IMR-90 (cell line): ENCODE measurements at regions not wholly inside any gene's neighbourhood (a gene's known extent, or its start where the extent isn't known, plus 50 kb on each side); places are given as distances from the start of the nearest gene placed in this dataset.

Source experiments
- ATAC-seq: fragments of 200-7000 bp; cut with Tn5 transposase; 2 replicates; pipeline ENCODE4 v1.9.1; 2020; ENCODE audit warnings: low read depth, mild to moderate bottlenecking, moderate library complexity
- BruUV-seq: library from RNA; stranded (reverse); fragments of 400-500 nt; replicated peaks from 2 replicates; lab custom pipeline; 2021; lab: Mats Ljungman, UMichigan
- CTCF ChIA-PET: fragments of 300-600 bp; formaldehyde crosslinking; extraction: SDS; loops from one replicate; lab custom pipeline; 2021; ENCODE audit warnings: antibody characterized with exemption; lab: Yijun Ruan, JAX
- POLR2A ChIA-PET: fragments of 300-600 bp; sonication (Branson Sonifier 250); formaldehyde crosslinking; loops from one replicate; lab custom pipeline; 2022; ENCODE audit warnings: antibody characterized with exemption; ENCODE audit not compliant: unreplicated experiment; lab: Charles Lee
- DNase-seq: peaks from one replicate; pipeline ENCODE4 v3.0.0; 2013
- H2AFZ ChIP-seq: replicated peaks from 2 replicates; pipeline ENCODE3; 2013; ENCODE audit warnings: low read length, mild to moderate bottlenecking; ENCODE audit not compliant: poor library complexity
- H2AK5ac ChIP-seq: 2 replicates; pipeline ENCODE4 v1.6.1; 2013; ENCODE audit warnings: low read depth, low read length, inconsistent platforms
- H2AK9ac ChIP-seq: replicated peaks from 2 replicates; pipeline ENCODE3; 2013; ENCODE audit warnings: mild to moderate bottlenecking, low read depth, low read length, moderate library complexity; ENCODE audit not compliant: poor library complexity
- H2BK120ac ChIP-seq: 2 replicates; pipeline ENCODE4 v1.6.1; 2013; ENCODE audit warnings: low read depth, low read length, inconsistent platforms
- H2BK15ac ChIP-seq: 3 replicates; pipeline ENCODE4 v1.6.1; 2013; ENCODE audit warnings: low read depth, low read length, inconsistent platforms
- H2BK20ac ChIP-seq: 2 replicates; pipeline ENCODE4 v1.6.1; 2013; ENCODE audit warnings: low read depth, mild to moderate bottlenecking, inconsistent platforms, low read length, moderate library complexity
- H2BK5ac ChIP-seq: 2 replicates; pipeline ENCODE4 v1.6.1; 2013; ENCODE audit warnings: mild to moderate bottlenecking, low read depth, low read length, inconsistent platforms; ENCODE audit not compliant: poor library complexity, severe bottlenecking
- H3K14ac ChIP-seq: replicated peaks from 2 replicates; pipeline ENCODE4 v1.6.1; 2013; ENCODE audit warnings: low read depth, low read length, inconsistent platforms
- H3K18ac ChIP-seq: 2 replicates; pipeline ENCODE4 v1.6.1; 2013; ENCODE audit warnings: low read depth, low read length, control low read depth
- H3K23ac ChIP-seq: 2 replicates; pipeline ENCODE4 v1.6.1; 2013; ENCODE audit warnings: low read depth, low read length, inconsistent platforms
- H3K27ac ChIP-seq: 2 replicates; pipeline ENCODE4 v1.5.1; 2013; ENCODE audit warnings: mild to moderate bottlenecking, control low read depth, low read length; ENCODE audit not compliant: insufficient read depth
- H3K27me3 ChIP-seq: 2 replicates; pipeline ENCODE4 v1.6.1; 2013; ENCODE audit warnings: low read length; ENCODE audit not compliant: control insufficient read depth, insufficient read depth
- H3K36me3 ChIP-seq: 2 replicates; pipeline ENCODE4 v1.6.1; 2013; ENCODE audit warnings: low read length, mixed read lengths; ENCODE audit not compliant: control insufficient read depth, insufficient read depth
- H3K4ac ChIP-seq: 2 replicates; pipeline ENCODE4 v1.6.1; 2013; ENCODE audit warnings: low read depth, low read length, inconsistent platforms
- H3K4me1 ChIP-seq: 2 replicates; pipeline ENCODE4 v1.6.1; 2013; ENCODE audit warnings: low read length, mixed read lengths; ENCODE audit not compliant: control insufficient read depth, insufficient read depth
- H3K4me2 ChIP-seq: 2 replicates; pipeline ENCODE4 v1.6.1; 2013; ENCODE audit warnings: low read depth, mild to moderate bottlenecking, control low read depth, low read length, moderate library complexity
- H3K4me3 ChIP-seq: 2 replicates; pipeline ENCODE4 v1.5.1; 2013; ENCODE audit warnings: low read depth, mild to moderate bottlenecking, control low read depth, low read length, moderate library complexity; ENCODE audit not compliant: insufficient read depth
- H3K56ac ChIP-seq: 2 replicates; pipeline ENCODE4 v1.6.1; 2013; ENCODE audit warnings: low read length, inconsistent platforms; ENCODE audit not compliant: insufficient read depth; ENCODE audit errors: extremely low read depth
- H3K79me1 ChIP-seq, 2 experiments: 2 replicates each; pipeline ENCODE4 v1.6.1; 2013; ENCODE audit warnings: low read length in 2 of 2, inconsistent platforms in 1 of 2, low read depth in 1 of 2
- H3K9ac ChIP-seq: 2 replicates; pipeline ENCODE4 v1.6.1; 2013; ENCODE audit warnings: low read depth, low read length, control low read depth
- H3K9me1 ChIP-seq: 2 replicates; pipeline ENCODE4 v1.6.1; 2013; ENCODE audit warnings: low read length, inconsistent platforms; ENCODE audit not compliant: insufficient read depth
- H3K9me3 ChIP-seq: 2 replicates; pipeline ENCODE4 v1.6.1; 2013; ENCODE audit warnings: low read length; ENCODE audit not compliant: control insufficient read depth, insufficient read depth
- H4K20me1 ChIP-seq: 2 replicates; pipeline ENCODE4 v1.6.1; 2013; ENCODE audit warnings: low read length, inconsistent platforms; ENCODE audit not compliant: insufficient read depth
- H4K5ac ChIP-seq: 2 replicates; pipeline ENCODE4 v1.6.1; 2013; ENCODE audit warnings: mild to moderate bottlenecking, low read depth, low read length, control low read depth
- H4K8ac ChIP-seq, 2 experiments: 2 replicates each; pipeline ENCODE4 v1.6.1; 2013; ENCODE audit warnings: low read depth in 2 of 2, low read length in 2 of 2, control low read depth in 1 of 2, inconsistent platforms in 1 of 2
- H4K91ac ChIP-seq: 2 replicates; pipeline ENCODE4 v1.6.1; 2013; ENCODE audit warnings: low read depth, low read length, inconsistent platforms; ENCODE audit not compliant: insufficient read depth
- BHLHE40 ChIP-seq: fragments of 150-350 bp; IDR thresholded peaks from 2 replicates; pipeline ENCODE4 v1.6.1; 2016; ENCODE audit warnings: mild to moderate bottlenecking, low read depth, low read length
- CEBPB ChIP-seq: IDR thresholded peaks from 2 replicates; pipeline ENCODE4 v1.6.1; 2012; ENCODE audit warnings: low read depth, low read length, improper control_type of control experiment
- CHD1 ChIP-seq: IDR thresholded peaks from 2 replicates; pipeline ENCODE4 v1.6.1; 2012; ENCODE audit warnings: low read depth, low read length, improper control_type of control experiment
- CTCF ChIP-seq: conservative IDR thresholded peaks from 2 replicates; pipeline ENCODE4 v1.5.1; 2012; ENCODE audit warnings: mild to moderate bottlenecking, low read depth, low read length, improper control_type of control experiment
- ELK1 ChIP-seq: fragments of 150-350 bp; IDR thresholded peaks from 2 replicates; pipeline ENCODE4 v1.6.1; 2016; ENCODE audit warnings: low read depth, mild to moderate bottlenecking, low read length, moderate library complexity, borderline replicate concordance
- FOS ChIP-seq: fragments of 150-350 bp; IDR thresholded peaks from 2 replicates; pipeline ENCODE4 v1.6.1; 2016; ENCODE audit warnings: low read depth, low read length
- MAFK ChIP-seq: IDR thresholded peaks from 2 replicates; pipeline ENCODE4 v1.6.1; 2012; ENCODE audit warnings: low read depth, low read length, improper control_type of control experiment
- MAZ ChIP-seq: IDR thresholded peaks from 2 replicates; pipeline ENCODE4 v1.6.1; 2012; ENCODE audit warnings: low read depth, mild to moderate bottlenecking, low read length, improper control_type of control experiment, moderate library complexity, borderline replicate concordance
- MXI1 ChIP-seq: IDR thresholded peaks from 2 replicates; pipeline ENCODE4 v1.6.1; 2012; ENCODE audit warnings: low read depth, mild to moderate bottlenecking, low read length, moderate library complexity, borderline replicate concordance
- POLR2A ChIP-seq: IDR thresholded peaks from 2 replicates; pipeline ENCODE4 v1.6.1; 2012; ENCODE audit warnings: mild to moderate bottlenecking, low read depth, low read length
- RAD21 ChIP-seq: IDR thresholded peaks from 2 replicates; pipeline ENCODE4 v1.6.1; 2012; ENCODE audit warnings: low read length, improper control_type of control experiment
- RCOR1 ChIP-seq: IDR thresholded peaks from 2 replicates; pipeline ENCODE4 v1.6.1; 2012; ENCODE audit warnings: mild to moderate bottlenecking, low read length, improper control_type of control experiment; ENCODE audit not compliant: insufficient replicate concordance
- RFX5 ChIP-seq: IDR thresholded peaks from 2 replicates; pipeline ENCODE4 v1.8.0; 2012; ENCODE audit warnings: low read depth, mild to moderate bottlenecking, low read length, moderate library complexity
- SMC3 ChIP-seq: fragments of 150-350 bp; IDR thresholded peaks from 2 replicates; pipeline ENCODE4 v1.6.1; 2016; ENCODE audit warnings: low read depth, mild to moderate bottlenecking, antibody characterized with exemption, low read length, moderate library complexity
- WGBS, 2 experiments: methylation state at CpG; one replicate each; pipeline versions ENCODE4 v1.1.5 to v1.1.7; 2013; ENCODE audit warnings: missing lambda C conversion rate in 2 of 2; ENCODE audit not compliant: insufficient read length in 1 of 2; ENCODE audit errors: extremely low coverage in 2 of 2; 5-methylcytosine and 5-hydroxymethylcytosine counted together
- dilution Hi-C: fragments of 300-500 bp; cut with HindIII; formaldehyde crosslinking; loops from one replicate; pipeline ENCODE4 v1.14.3; 2018; ENCODE audit warnings: low sequenced_read_pairs; ENCODE audit not compliant: unreplicated experiment
- in situ Hi-C: fragments of 300-500 bp; cut with MboI; formaldehyde crosslinking; loops from 3 replicates; pipeline ENCODE4 v1.14.3; 2019; ENCODE audit warnings: low sequenced_read_pairs, inconsistent platforms, mixed read lengths
- intact Hi-C: fragments of 100-400 bp; cut with micrococcal nuclease; formaldehyde crosslinking; loops from 2 replicates; pipeline ENCODE4 v1.10.0; 2022

GRCh38 chr14:49286257-49286983, 299.8 kb downstream of the RPS29 start:
- H3K4me1 ChIP-seq: no peaks in the 10 kb centered on the region
- no peaks in the 10 kb centered on the region for H3K9me1 ChIP-seq
- no peak overlapping the region for H3K4me2 ChIP-seq
- no peak overlapping the region for H2AK9ac ChIP-seq
- H2BK120ac ChIP-seq: no peak overlapping the region
- H2AK5ac ChIP-seq: no peak overlapping the region
- in situ Hi-C loops: no loop called here
- H3K27me3 ChIP-seq: no peaks in the 10 kb centered on the region
- dilution Hi-C loops: no loop called here
- no peak for TF ChIP-seq FOS
- TF ChIP-seq CEBPB: no peak
- TF ChIP-seq MAFK: no peak
- TF ChIP-seq CHD1: no peak
- no peak for TF ChIP-seq CTCF
- no peak for TF ChIP-seq SMC3
- no peak for TF ChIP-seq MXI1
- TF ChIP-seq BHLHE40: no peak
- no peak for TF ChIP-seq ELK1
- no peak for TF ChIP-seq RFX5
- no peak for TF ChIP-seq RCOR1
- TF ChIP-seq MAZ: no peak
- TF ChIP-seq RAD21: no peak
- no peak for TF ChIP-seq POLR2A
- no peak overlapping the region for H3K23ac ChIP-seq
- no peak overlapping the region for H2BK15ac ChIP-seq
- no peaks in the 10 kb centered on the region; the same call in 1 of the 2 replicates for H3K9me3 ChIP-seq
- no peak overlapping the region for H4K5ac ChIP-seq
- ChIA-PET POLR2A (no interaction called here), CTCF (no interaction called here)
- BruUV-seq: no TSS peak
- H4K91ac ChIP-seq: no peak overlapping the region
- no peak overlapping the region for H2BK5ac ChIP-seq
- no peak for ATAC-seq
- H4K8ac ChIP-seq: no peak overlapping the region
- no peak for DNase-seq
- no peaks in the 10 kb centered on the region for H3K36me3 ChIP-seq
- H3K56ac ChIP-seq: no peak overlapping the region
- H3K4me3 ChIP-seq: no peak overlapping the region
- H3K4ac ChIP-seq: no peak overlapping the region
- no peak overlapping the region for H3K9ac ChIP-seq
- no peak overlapping the region for H3K14ac ChIP-seq
- H2BK20ac ChIP-seq: no peak overlapping the region
- WGBS, 2 experiments: no CpG with 5 or more reads among the region's 1 CpG
- intact Hi-C loops: no loop called here
- H3K27ac ChIP-seq: no peak overlapping the region
- H3K79me1 ChIP-seq: no peaks in the 10 kb centered on the region
- no peak overlapping the region for H3K18ac ChIP-seq
- no peak overlapping the region for H2AFZ ChIP-seq
- no peaks in the 10 kb centered on the region for H4K20me1 ChIP-seq
